Activated T-helper 1 cell treated with anti-CD3 and anti-CD28 coated beads, Interleukin-12 subunit alpha, Interleukin-12 subunit beta, Interleukin-2, Interleukin-4 antibody, amounts not matched to agents 30 ng/mL and 10 ng/mL and 1 ng/mL, durations not matched to agents 14 hours and 24 hours and 36 hours (primary cell): ENCODE measurements at regions not wholly inside any gene's neighbourhood (a gene's known extent, or its start where the extent isn't known, plus 50 kb on each side); places are given as distances from the start of the nearest gene placed in this dataset.

Source experiments
- DNase-seq: peaks from one replicate; pipeline ENCODE4 v3.0.0; 2021; ENCODE audit warnings: low spot score
- H3K27ac Mint-ChIP-seq: one replicate; pipeline ENCODE4 v1.8.0; 2021; ENCODE audit warnings: mild to moderate bottlenecking, mixed read lengths
- H3K27me3 Mint-ChIP-seq: one replicate; pipeline ENCODE4 v1.8.0; 2022; ENCODE audit warnings: mild to moderate bottlenecking, moderate library complexity, mixed read lengths; ENCODE audit not compliant: insufficient read depth
- H3K36me3 Mint-ChIP-seq: one replicate; pipeline ENCODE4 v1.8.0; 2021; ENCODE audit warnings: low read depth, mixed read lengths
- H3K4me1 Mint-ChIP-seq: one replicate; pipeline ENCODE4 v1.8.0; 2021; ENCODE audit warnings: low read depth, mixed read lengths
- H3K4me3 Mint-ChIP-seq: one replicate; pipeline ENCODE4 v1.8.0; 2021; ENCODE audit warnings: mild to moderate bottlenecking, moderate library complexity, mixed read lengths
- H3K9me3 Mint-ChIP-seq: one replicate; pipeline ENCODE4 v1.8.0; 2021; ENCODE audit warnings: mixed read lengths
- intact Hi-C: fragments of 100-400 bp; cut with micrococcal nuclease; formaldehyde crosslinking; loops from one replicate; pipeline ENCODE4 v1.15.1; 2024

- DNase-seq, result no peak
- intact Hi-C loops, result no loop called here
- no peaks in the 10 kb centered on the region for H3K27me3 Mint-ChIP-seq
- peaks cover 4% of the 10 kb centered on the region for H3K9me3 Mint-ChIP-seq
- no peaks in the 10 kb centered on the region for H3K36me3 Mint-ChIP-seq
- H3K4me1 Mint-ChIP-seq, result no peaks in the 10 kb centered on the region
- no peak overlapping the region for H3K27ac Mint-ChIP-seq
- no peak overlapping the region for H3K4me3 Mint-ChIP-seq
These were observed 160.2 kb downstream of the TOX3 start for GRCh38 chr16:52386694-52387093.

- Mint-ChIP-seq H3K36me3 (no peaks in the 10 kb centered on the region), H3K4me1 (no peaks in the 10 kb centered on the region), H3K4me3 (no peak overlapping the region), H3K27ac (no peak overlapping the region), H3K9me3 (no peaks in the 10 kb centered on the region), H3K27me3 (no peaks in the 10 kb centered on the region)
- no peak for DNase-seq
- intact Hi-C loops, result no loop called here
These were observed 162.6 kb downstream of the TOX3 start for GRCh38 chr16:52384378-52384777.

- H3K4me3 Mint-ChIP-seq, result no peak overlapping the region
- H3K4me1 Mint-ChIP-seq, result no peaks in the 10 kb centered on the region
- no peaks in the 10 kb centered on the region for H3K27me3 Mint-ChIP-seq
- H3K36me3 Mint-ChIP-seq, result no peaks in the 10 kb centered on the region
- no peaks in the 10 kb centered on the region for H3K9me3 Mint-ChIP-seq
- intact Hi-C loops, result no loop called here
- H3K27ac Mint-ChIP-seq, result no peak overlapping the region
- DNase-seq, result no peak
These were observed 163.2 kb downstream of the TOX3 start for GRCh38 chr16:52383640-52384292.

GRCh38 chr16:52383119-52383518 lies 163.8 kb downstream of the TOX3 start:
- no peaks in the 10 kb centered on the region for H3K36me3 Mint-ChIP-seq
- no peaks in the 10 kb centered on the region for H3K4me1 Mint-ChIP-seq
- no peaks in the 10 kb centered on the region for H3K27me3 Mint-ChIP-seq
- intact Hi-C loops, result no loop called here
- no peak for DNase-seq
- H3K27ac Mint-ChIP-seq, result no peak overlapping the region
- H3K4me3 Mint-ChIP-seq, result no peak overlapping the region
- H3K9me3 Mint-ChIP-seq, result peaks cover 4% of the 10 kb centered on the region

- DNase-seq, result no peak
- Mint-ChIP-seq H3K9me3 (peaks cover 6% of the 10 kb centered on the region), H3K27ac (no peak overlapping the region), H3K36me3 (no peaks in the 10 kb centered on the region), H3K4me3 (no peak overlapping the region), H3K27me3 (no peaks in the 10 kb centered on the region), H3K4me1 (no peaks in the 10 kb centered on the region)
- intact Hi-C loops, result no loop called here
These were observed 167.4 kb downstream of the TOX3 start for GRCh38 chr16:52379551-52379950.

- intact Hi-C loops, result no loop called here
- Mint-ChIP-seq H3K27ac (no peak overlapping the region), H3K9me3 (peaks cover 6% of the 10 kb centered on the region), H3K27me3 (no peaks in the 10 kb centered on the region), H3K36me3 (no peaks in the 10 kb centered on the region), H3K4me3 (no peak overlapping the region), H3K4me1 (no peaks in the 10 kb centered on the region)
- no peak for DNase-seq
These were observed 170.2 kb downstream of the TOX3 start for GRCh38 chr16:52376676-52377280.

- H3K36me3 Mint-ChIP-seq, result no peaks in the 10 kb centered on the region
- no peaks in the 10 kb centered on the region for H3K4me1 Mint-ChIP-seq
- H3K27me3 Mint-ChIP-seq, result no peaks in the 10 kb centered on the region
- H3K4me3 Mint-ChIP-seq, result no peak overlapping the region
- no peaks in the 10 kb centered on the region for H3K9me3 Mint-ChIP-seq
- intact Hi-C loops, result no loop called here
- no peak for DNase-seq
- H3K27ac Mint-ChIP-seq, result no peak overlapping the region
These were observed 174.6 kb downstream of the TOX3 start for GRCh38 chr16:52372313-52372712.

- H3K4me3 Mint-ChIP-seq, result no peak overlapping the region
- H3K9me3 Mint-ChIP-seq, result peaks cover 10% of the 10 kb centered on the region
- DNase-seq, result no peak
- no peak overlapping the region for H3K27ac Mint-ChIP-seq
- H3K4me1 Mint-ChIP-seq, result no peaks in the 10 kb centered on the region
- H3K36me3 Mint-ChIP-seq, result no peaks in the 10 kb centered on the region
- intact Hi-C loops, result no loop called here
- H3K27me3 Mint-ChIP-seq, result no peaks in the 10 kb centered on the region
These were observed 178.1 kb downstream of the TOX3 start for GRCh38 chr16:52368859-52369258.

GRCh38 chr16:52367821-52368220 lies 179.1 kb downstream of the TOX3 start:
- H3K4me3 Mint-ChIP-seq, result no peak overlapping the region
- H3K9me3 Mint-ChIP-seq, result peaks cover 10% of the 10 kb centered on the region
- intact Hi-C loops, result no loop called here
- H3K36me3 Mint-ChIP-seq, result no peaks in the 10 kb centered on the region
- no peak overlapping the region for H3K27ac Mint-ChIP-seq
- H3K27me3 Mint-ChIP-seq, result no peaks in the 10 kb centered on the region
- no peaks in the 10 kb centered on the region for H3K4me1 Mint-ChIP-seq
- DNase-seq, result no peak

- Mint-ChIP-seq H3K4me1 (no peaks in the 10 kb centered on the region), H3K9me3 (peaks cover 14% of the 10 kb centered on the region), H3K4me3 (no peak overlapping the region), H3K27me3 (no peaks in the 10 kb centered on the region), H3K27ac (no peak overlapping the region), H3K36me3 (no peaks in the 10 kb centered on the region)
- intact Hi-C loops, result no loop called here
- DNase-seq, result no peak
These were observed 180.0 kb downstream of the TOX3 start for GRCh38 chr16:52366983-52367382.

GRCh38 chr16:52364500-52364899 lies 182.4 kb downstream of the TOX3 start:
- no peak overlapping the region for H3K4me3 Mint-ChIP-seq
- intact Hi-C loops, result no loop called here
- no peak for DNase-seq
- no peaks in the 10 kb centered on the region for H3K27me3 Mint-ChIP-seq
- H3K36me3 Mint-ChIP-seq, result no peaks in the 10 kb centered on the region
- peaks cover 18% of the 10 kb centered on the region for H3K9me3 Mint-ChIP-seq
- H3K27ac Mint-ChIP-seq, result no peak overlapping the region
- H3K4me1 Mint-ChIP-seq, result no peaks in the 10 kb centered on the region

GRCh38 chr16:52363082-52363481 lies 183.9 kb downstream of the TOX3 start:
- no peaks in the 10 kb centered on the region for H3K27me3 Mint-ChIP-seq

GRCh38 chr16:52357711-52358110 lies 189.2 kb downstream of the TOX3 start:
- Mint-ChIP-seq H3K27ac (no peak overlapping the region), H3K4me3 (no peak overlapping the region), H3K36me3 (no peaks in the 10 kb centered on the region), H3K27me3 (no peaks in the 10 kb centered on the region), H3K9me3 (peaks cover 19% of the 10 kb centered on the region), H3K4me1 (no peaks in the 10 kb centered on the region)
- intact Hi-C loops, result no loop called here
- no peak for DNase-seq

More at GRCh38 chr16:52363082-52363481, 183.9 kb downstream of the TOX3 start:
- no peak for DNase-seq
- Mint-ChIP-seq H3K4me1 (no peaks in the 10 kb centered on the region), H3K9me3 (peaks cover 18% of the 10 kb centered on the region), H3K27ac (no peak overlapping the region), H3K36me3 (no peaks in the 10 kb centered on the region), H3K4me3 (no peak overlapping the region)
- intact Hi-C loops, result no loop called here

GRCh38 chr16:52353249-52353648 lies 193.7 kb downstream of the TOX3 start:
- no peaks in the 10 kb centered on the region for H3K4me1 Mint-ChIP-seq
- H3K9me3 Mint-ChIP-seq, result peaks cover 18% of the 10 kb centered on the region
- no peak for DNase-seq
- H3K4me3 Mint-ChIP-seq, result no peak overlapping the region
- H3K27me3 Mint-ChIP-seq, result no peaks in the 10 kb centered on the region
- H3K27ac Mint-ChIP-seq, result no peak overlapping the region
- H3K36me3 Mint-ChIP-seq, result no peaks in the 10 kb centered on the region
- intact Hi-C loops, result no loop called here
